GM13977 (cell line): ENCODE measurements at regions not wholly inside any gene's neighbourhood (a gene's known extent, or its start where the extent isn't known, plus 50 kb on each side); places are given as distances from the start of the nearest gene placed in this dataset.

Experiments
- DNase-seq: peaks from one replicate; pipeline ENCODE4 v3.0.0; 2012; ENCODE audit warnings: low spot score
- in situ Hi-C: fragments of 300-500 bp; cut with MboI; formaldehyde crosslinking; loops from one replicate; pipeline ENCODE4 v1.12.0; 2022; ENCODE audit warnings: low sequenced_read_pairs, low pct_unique_long_range_greater_than_20kb, mixed read lengths, inconsistent platforms; ENCODE audit not compliant: unreplicated experiment
- TF ChIP-seq, protein P1 (sequence below): IDR thresholded peaks from 2 replicates; pipeline ENCODE4 v1.5.1; 2012; ENCODE audit warnings: mild to moderate bottlenecking, control low read depth; ENCODE audit not compliant: insufficient read depth; ENCODE audit errors: extremely low read depth, missing control alignments

GRCh38 chr17:70868149-70868548 is 698.8 kb downstream of the KCNJ2 start:
- TF ChIP-seq, protein P1, sequence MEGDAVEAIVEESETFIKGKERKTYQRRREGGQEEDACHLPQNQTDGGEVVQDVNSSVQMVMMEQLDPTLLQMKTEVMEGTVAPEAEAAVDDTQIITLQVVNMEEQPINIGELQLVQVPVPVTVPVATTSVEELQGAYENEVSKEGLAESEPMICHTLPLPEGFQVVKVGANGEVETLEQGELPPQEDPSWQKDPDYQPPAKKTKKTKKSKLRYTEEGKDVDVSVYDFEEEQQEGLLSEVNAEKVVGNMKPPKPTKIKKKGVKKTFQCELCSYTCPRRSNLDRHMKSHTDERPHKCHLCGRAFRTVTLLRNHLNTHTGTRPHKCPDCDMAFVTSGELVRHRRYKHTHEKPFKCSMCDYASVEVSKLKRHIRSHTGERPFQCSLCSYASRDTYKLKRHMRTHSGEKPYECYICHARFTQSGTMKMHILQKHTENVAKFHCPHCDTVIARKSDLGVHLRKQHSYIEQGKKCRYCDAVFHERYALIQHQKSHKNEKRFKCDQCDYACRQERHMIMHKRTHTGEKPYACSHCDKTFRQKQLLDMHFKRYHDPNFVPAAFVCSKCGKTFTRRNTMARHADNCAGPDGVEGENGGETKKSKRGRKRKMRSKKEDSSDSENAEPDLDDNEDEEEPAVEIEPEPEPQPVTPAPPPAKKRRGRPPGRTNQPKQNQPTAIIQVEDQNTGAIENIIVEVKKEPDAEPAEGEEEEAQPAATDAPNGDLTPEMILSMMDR: no peak
- in situ Hi-C loops: no loop called here
- DNase-seq: no peak

GRCh38 chr17:70869402-70870085 is 700.2 kb downstream of the KCNJ2 start:
- no peak for DNase-seq

GRCh38 chr17:70871180-70871818 is 702.0 kb downstream of the KCNJ2 start:
- no peak for DNase-seq
- in situ Hi-C loops: no loop called here
- TF ChIP-seq, protein P1: no peak

More at GRCh38 chr17:70869402-70870085, 700.2 kb downstream of the KCNJ2 start:
- TF ChIP-seq, protein P1: no peak
- in situ Hi-C loops: no loop called here

GRCh38 chr17:70872103-70872502 is 702.8 kb downstream of the KCNJ2 start:
- no peak for DNase-seq
- in situ Hi-C loops: no loop called here
- TF ChIP-seq, protein P1: no peak

GRCh38 chr17:70875729-70876310 is 706.5 kb downstream of the KCNJ2 start:
- no peak for DNase-seq
- in situ Hi-C loops: no loop called here
- TF ChIP-seq, protein P1: no peak

- TF ChIP-seq, protein P1: no peak
- in situ Hi-C loops: no loop called here
- no peak for DNase-seq
Observed at GRCh38 chr17:70878879-70879278, 709.5 kb downstream of the KCNJ2 start.
